HG02588 (cell line): ENCODE measurements at regions not wholly inside any gene's neighbourhood (a gene's known extent, or its start where the extent isn't known, plus 50 kb on each side); places are given as distances from the start of the nearest gene placed in this dataset.

Experiments used
- ATAC-seq: cut with Tn5 transposase; IDR thresholded peaks from one replicate; pipeline ENCODE4 v1.9.1; 2021; ENCODE audit warnings: mild to moderate bottlenecking, moderate library complexity; ENCODE audit not compliant: unreplicated experiment

DNA sequence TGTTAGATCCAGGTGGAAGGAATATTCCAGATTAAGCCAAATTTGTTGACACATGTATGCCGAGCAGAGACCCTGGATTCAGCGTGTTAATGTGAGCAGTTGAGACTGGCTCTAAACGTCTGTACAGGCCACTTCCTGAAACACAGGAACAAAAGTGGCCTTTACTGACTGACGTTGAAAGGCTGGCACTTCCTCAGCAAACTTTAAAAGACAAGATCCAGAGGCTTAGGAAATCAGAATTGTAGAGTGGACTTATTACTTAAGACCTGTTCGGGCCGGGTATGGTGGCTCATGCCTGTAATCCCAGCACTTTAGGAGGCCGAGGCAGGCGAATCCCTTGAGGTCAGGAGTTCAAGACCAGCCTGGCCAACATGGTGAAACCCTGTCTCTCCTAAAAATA lies 125.7 kb upstream of the ARID1B start:
- no peak for ATAC-seq

DNA sequence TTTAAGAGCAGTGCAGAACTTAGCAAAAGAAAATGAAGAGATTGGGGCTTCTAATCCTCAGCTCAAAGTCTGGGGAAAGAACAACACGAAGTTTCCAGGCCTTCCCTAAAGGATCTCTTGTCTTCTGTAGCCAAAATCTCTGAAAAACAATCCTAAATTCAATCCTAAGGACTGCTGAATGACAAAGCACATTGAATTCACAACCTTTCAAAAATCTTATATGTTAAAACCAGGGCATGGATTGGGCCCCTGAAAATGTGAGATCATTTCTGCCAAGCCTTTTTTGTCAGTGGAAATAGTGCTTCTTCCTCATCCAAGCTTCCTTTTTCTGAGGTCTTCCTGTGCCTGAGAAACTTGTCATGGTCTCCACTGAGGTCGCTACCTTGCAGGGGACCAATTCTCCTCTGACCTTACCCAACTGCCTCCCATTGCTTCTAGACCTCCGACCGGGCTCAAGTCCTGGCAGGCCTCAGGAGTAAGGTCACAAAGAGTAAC lies 126.2 kb upstream of the ARID1B start:
- ATAC-seq, result no peak

DNA sequence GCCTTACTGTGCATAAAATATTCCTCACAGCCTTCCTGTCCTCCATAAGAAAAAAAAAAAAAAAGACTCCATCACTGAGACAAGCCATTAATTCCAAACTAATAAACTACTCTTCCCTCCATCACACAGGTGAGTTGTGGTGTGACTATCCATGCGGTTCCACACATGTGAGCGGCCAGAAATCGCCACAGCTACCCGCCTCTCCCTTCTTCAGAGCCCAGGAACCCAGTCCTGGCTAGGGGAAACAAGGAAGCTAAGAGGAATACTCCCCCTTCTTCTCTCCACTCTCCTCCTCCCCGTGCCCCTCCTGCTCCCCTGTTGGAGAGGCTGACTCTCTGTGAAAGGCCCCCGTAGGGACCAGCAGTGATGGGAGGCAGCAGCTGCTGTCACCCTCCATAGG lies 128.6 kb upstream of the ARID1B start:
- ATAC-seq, result no peak

DNA sequence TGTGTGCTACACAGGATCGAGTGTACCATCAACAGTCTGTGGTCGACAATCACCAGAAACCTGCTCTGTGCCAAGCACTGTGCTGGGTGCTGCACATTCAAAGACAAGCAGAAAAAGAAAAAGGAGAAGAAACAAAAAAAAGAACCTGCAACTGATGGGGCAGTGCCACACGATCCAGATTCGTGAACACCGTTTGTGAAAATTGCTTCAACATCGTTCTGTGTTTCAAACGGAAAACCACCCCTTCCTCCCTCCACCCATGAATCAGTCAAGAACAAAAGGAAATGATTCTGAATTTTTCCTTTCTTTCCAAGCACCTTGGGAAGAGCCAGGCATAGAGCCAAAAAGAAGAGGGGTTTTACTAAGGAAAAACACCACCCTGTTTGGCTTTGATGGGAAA lies 129.2 kb upstream of the ARID1B start:
- no peak for ATAC-seq

DNA sequence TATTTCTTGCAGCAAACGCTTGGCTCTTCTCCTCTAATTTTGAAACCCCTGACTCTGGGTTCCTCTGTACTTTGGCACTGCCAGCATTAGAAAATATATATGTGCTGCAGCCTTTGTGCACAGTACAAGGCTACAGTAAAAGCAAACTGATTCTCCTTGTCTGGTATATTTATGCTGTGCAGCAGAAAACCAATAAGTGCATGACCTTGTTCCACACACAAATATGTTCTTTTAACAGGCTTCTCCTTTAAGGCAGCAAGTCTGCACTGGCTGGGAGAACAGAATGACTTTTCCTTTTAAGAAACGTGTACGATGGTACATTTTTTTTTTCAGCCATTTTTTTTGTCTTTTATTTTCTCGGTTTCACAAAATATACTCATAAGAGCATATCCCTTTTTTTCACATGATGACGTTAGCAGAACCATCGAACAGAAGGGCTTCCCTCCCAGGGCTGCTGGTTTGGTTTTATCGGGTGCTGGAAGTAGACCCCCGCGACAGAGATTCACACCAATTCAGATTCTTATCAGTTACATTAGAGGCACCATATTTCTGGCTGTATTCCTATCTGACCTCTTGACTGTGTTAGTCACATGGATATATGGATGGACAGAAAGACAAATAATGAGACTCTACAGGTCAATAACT lies 129.9 kb upstream of the ARID1B start:
- ATAC-seq, result no peak

DNA sequence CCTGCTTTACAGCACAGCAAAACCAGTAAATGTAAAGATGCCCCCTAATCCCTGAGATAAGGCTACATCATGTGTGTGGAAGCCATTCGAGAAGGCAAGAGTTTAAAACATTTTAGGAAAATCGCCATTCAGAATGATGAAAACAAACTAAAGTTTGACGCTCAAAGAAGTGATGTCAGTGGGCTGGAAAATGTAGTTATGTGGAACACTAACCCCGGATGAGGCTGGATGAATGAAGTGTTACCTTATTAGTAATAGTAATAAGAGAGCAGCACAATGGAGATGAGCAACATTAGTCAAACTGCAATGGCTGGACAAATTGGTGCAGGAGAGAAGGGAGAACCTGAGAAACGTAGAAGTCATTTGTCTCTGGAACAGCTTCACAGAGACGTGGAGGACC lies 130.7 kb upstream of the ARID1B start:
- ATAC-seq, result no peak

DNA sequence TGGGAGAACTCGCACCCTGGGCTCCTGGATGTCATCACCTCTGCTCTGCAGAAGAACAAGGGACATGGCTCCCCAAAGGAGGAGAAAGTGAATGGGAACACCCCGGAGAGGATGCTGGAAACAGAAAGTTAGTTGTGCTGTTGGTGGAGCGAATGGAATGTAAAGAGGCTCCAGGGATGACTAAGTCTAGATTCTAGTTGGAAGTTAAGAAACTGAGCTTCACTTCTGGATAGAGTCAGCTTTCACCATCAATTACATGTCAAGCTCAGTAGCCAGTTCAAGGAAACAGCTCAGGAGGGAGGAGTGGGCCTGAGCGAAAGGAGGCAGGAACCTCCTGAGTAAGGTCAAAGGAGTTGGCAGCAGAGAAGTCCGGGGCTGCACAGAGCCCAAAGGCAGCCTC lies 132.1 kb upstream of the ARID1B start:
- ATAC-seq, result no peak

DNA sequence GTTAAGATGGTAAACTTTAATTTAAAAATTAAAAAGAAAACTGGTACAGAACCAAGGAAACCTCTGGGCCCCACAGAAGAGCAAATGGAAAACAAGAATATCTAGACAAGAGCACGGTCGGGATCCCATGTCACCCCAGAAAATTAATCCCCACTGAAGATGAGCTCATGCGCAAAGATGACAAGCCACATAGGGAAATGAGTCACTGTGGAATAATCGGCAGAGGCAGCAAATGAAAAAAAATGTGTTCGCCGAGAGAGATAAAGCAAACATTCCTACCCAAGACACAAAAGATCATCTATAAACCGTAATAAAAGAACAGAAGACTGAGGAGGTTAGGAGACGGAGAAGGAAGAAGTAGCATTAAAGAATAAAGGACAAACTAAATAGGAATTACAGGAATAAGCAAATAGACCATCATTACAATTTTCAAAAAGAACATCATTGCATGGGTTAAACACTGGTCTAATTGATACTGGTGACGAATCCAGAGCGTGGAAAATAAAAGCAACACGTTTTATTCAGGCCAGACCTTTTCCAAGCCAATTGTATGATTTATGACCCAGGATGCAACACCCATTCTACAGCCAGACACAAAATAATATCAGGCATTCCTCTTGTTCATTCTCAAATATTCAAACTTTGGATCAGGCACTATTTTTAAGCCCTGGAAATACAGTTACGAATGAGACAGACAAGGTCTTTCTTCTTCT lies 138.0 kb upstream of the ARID1B start:
- ATAC-seq, result no peak

DNA sequence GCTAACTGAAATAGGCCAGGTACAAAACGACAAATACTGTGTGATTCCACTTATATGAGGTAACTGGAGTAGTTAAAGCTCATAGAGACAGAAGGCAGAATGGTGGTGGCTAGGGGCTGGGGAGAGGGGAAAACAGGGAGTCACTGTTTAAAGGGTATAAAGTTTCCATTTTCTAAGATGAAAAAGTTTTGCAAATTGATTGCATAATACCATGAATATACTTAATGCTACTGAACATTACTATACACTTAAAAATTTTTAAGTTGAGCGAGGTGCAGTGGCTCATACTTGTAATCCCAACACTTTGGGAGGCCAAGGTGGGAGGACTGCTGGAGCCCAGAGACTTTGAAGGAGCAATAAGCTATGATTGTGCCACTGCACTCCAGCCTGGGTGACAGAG lies 138.6 kb upstream of the ARID1B start:
- no peak for ATAC-seq

DNA sequence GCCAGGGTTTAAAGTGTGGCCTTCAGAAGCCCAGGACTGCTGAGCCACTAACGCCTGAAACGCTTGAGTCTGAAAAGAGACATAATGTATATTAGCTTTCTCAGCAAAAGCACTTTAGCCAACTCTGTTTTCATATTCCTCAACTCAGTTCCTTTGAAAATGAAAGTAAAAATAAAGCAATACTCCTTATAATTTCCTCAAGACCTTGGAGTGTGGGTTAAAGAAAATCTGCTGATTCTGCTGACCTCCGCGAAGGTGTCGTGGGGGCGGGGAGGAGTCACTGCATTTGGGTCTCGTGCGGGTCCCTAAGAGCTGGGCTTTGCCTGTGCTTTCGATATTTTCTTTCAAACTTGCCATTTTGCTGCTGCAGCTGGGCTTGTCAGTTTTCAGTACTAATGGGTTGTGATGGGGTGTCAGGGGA lies 142.2 kb upstream of the ARID1B start:
- ATAC-seq, result no peak

DNA sequence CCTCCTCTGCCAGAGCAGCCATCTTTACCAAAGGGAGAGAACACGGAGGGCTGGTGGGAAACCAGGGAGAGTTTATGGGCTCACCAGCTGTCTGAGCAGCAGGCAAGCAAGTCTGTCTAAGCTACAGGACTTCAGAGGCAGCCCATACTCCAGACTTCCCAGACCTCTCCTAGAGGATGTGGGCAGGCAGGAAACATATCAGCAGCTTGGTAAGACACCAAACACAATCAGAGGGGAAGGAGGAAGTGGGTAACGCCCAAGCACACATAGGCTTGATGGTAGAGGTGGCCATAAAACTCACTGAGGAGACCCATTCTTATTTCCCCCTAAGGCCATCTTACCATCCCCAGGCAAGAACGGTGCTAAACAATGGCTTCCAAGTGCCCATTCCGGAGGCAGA lies 143.1 kb upstream of the ARID1B start:
- ATAC-seq, result no peak

DNA sequence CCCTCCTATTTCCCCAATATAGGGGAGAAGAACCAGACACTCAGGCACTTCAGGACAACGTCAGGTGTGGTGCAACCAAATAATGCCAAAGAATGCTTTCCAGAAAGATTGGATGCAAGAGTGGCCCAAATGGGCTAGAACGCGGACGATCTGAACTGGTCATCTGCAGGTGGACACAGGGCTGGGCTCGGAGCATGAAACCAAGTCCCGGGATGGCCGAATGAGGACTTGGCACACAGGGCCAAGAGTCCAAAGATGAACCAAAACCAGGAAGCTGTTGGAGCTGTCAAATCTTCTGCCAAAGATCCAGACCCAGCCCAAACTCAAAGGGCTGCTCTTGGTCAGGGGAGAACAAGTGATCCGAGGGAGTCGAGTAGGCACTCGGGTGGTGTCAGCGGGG lies 143.9 kb upstream of the ARID1B start:
- no peak for ATAC-seq

DNA sequence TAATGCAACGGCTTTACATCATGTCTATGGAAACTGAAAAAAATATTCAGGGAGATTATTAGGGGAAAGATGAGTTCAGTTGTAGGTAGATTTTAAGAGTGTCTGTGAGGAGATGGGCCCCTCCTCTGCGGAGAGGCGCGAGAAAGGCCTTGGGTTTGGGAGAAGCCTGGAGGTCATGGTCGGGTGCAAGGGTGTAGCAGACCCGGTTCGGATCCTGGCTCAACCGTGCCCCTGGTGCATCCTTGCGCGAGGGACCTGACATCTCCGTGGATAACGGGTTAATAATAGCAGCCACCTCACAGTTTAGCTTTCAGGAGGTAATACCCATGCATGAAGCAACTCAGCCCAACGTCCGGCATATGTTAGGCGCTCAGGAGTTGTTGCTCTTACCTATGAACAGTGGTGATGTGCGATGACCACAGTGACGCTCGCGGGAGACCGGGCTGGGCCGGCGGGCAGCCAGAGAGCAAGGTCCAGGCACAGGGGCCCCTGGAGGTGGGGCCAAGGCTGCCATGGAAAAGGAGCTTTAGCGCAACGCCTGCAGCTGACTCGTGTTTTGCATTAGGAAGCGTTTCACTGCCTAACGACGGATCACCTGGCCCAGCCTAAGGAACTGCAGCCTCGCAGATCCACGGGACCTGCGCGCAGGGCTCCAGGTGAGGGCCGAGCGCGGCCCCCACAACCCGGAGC lies 146.4 kb upstream of the ARID1B start:
- no peak for ATAC-seq

DNA sequence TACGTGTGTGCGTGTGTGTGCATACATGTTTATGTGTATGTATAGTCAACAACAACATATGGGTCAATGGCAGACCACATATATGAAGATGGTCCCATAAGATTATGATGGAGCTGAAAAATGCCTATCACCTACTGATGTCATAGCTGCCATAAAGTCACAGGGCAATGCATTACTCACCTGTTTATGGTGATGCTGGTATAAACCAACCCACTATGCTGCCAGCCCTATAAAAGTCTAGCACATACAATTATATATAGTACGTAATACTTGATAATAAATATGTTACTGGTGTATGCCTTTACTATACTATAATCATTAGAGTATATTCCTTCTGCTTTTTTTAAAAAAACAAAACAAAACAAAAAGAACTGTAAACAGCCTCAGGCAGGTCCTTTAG lies 148.4 kb upstream of the ARID1B start:
- ATAC-seq, result no peak

DNA sequence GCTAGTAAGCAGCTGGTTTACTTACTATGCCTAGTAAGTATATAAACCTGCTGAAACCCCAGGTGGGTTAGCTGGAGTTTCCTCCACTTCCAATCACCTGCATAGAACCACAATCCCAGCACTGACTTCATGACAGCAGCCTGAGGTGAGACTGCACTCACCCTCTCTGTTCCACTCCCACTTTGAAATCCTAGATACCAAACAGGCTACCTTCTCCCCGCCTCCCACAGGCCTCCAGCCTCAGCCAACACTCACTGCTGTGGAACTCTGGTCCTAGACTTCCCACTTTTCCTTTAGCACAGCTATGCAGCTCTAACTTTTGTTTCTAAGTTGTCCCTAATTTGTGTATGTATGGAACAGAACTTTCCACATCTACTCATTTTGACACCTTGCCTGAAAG lies 149.7 kb upstream of the ARID1B start:
- no peak for ATAC-seq

DNA sequence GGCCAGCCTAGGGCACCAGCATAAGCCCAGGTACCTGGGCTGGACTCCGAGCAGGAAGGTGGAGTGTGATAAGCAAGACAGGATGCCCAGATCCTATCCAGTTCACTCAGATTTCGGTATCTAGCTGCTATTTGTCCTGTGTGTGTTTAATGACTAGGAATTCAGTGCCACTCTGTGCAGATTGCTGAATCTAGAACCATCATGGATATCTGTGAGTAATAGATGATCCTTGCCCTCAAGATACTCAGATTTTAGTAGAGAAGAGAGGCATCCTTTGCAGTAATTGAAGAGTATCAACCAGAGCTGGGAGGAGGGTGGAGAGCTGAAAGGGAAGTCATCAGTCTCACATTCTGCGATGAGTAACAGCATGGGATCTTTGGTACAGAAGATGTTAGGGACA lies 155.0 kb upstream of the ARID1B start:
- no peak for ATAC-seq

DNA sequence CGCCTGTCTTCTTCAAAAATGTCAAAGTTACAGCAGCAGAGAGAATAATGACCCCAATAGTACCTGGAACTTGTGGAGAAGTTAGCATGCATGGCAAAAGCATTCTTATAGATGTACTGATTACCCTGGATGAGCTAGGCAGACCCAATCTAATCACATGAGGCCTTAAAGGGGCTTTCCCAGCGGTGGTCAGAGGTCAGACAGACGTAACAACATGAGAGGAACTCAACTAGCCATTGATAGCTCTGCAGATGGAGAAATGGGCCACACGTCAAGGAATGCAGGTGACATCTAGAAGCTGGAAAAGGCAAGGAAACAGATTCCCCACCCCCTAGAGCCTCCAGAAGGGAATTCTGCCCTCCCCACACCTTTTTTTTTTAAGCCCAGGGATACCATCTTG lies 156.8 kb upstream of the ARID1B start:
- no peak for ATAC-seq

DNA sequence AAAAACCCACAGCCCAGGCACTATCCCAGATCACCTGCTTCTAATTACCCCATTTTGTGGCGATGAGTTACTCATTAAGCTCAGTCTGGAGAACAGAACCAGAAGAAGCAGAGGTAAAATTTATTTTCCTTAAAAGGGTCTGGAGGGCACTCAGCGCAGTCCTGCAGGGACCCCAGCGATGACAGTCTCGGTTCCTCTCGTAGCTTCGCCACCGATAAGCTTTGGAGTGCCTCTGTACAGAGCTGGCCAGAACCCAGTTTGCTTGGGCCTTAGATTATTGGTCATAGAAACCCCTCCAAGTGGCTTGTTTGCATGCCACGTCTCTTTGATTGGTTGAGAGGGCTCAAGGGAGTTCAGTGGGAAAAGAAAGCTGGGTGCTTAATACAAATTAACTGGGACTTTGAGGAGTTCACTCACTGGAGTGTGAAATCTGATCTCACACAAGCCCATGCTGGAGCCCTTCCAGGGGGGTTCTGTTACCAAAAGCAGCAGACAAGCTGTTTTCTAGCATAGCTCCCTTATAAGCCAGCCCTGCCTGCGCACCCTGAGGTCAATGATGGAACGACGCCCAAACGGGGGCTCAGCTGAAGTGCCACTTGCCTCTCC lies 158.5 kb upstream of the ARID1B start:
- no peak for ATAC-seq

DNA sequence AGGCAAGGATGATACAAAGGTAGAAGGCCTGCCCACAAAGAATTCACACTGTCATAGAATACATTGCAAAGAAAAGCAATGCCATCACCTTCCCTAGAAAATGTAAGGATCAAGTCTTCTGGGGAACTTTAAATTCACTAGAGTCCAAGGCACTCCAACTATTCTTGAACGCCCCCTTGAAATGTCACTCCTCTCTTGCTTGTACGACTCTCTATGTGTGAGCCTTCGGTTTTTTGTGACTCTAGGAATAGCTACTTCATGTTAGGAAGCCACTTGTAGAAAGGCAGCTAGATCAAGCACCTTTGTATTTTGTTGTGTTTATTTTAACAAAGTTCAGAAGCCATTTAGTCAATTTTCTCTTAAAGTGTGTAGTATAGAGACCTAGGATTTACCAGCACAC lies 159.2 kb upstream of the ARID1B start:
- ATAC-seq, result no peak

DNA sequence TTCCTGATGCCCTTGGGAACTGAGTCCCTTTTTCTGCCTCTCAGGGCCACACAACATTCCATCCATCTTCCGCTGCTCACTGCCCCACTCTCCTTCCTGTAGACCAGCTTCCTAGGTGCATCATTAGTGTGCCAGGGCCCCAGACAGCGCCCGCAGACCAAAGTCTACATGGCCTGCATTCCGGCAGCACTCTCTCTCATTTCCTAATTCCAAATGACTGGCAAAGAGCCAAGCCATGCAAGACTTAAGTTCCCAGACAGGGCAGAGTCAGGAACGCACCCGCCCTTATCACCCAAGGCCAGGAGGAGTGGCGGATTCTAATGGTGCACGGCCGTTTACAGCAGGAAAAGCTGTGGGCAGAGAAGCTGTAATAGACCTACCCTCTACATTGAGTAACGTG lies 159.8 kb upstream of the ARID1B start:
- ATAC-seq, result no peak

DNA sequence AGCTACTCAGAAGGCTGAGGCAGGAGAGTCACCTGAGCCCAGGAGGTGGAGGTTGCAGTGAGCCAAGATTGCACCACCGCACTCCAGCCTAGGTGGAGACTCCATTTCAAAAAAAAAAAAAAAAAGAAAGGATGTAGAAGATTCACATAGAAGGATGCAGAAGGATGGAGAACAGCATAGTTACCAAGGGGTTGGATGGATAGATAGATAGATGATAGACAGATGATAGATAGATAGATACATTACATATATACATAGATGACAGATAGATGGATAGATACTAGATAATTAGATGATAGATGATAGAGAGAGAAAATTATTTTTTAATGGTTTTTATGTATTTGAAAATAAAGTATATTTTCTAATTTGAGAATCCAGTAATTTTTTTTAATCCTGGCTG lies 160.7 kb upstream of the ARID1B start:
- no peak for ATAC-seq

DNA sequence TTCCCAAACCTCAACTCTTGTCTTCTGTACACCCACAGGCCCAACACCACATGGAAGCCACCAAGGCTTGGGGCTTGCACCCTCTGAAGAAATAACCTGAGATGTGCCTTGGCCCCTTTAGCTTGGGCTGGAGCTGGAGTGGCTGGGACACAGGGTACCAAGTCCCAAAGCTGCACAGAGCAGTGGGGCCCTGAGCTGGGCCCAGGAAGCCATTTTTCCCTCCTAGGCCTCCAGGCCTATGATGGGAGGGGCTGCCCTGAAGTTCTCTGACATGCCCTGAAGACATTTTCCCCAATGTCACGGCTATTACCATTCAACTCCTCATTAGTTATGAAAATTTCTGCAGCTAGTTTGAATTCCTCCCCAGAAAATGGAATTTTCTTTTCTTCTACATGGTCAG lies 163.2 kb upstream of the ARID1B start:
- ATAC-seq, result no peak
